Right ventricle myocardium superior (tissue), 1 donor: ENCODE measurements at regions not wholly inside any gene's neighbourhood (a gene's known extent, or its start where the extent isn't known, plus 50 kb on each side); places are given as distances from the start of the nearest gene placed in this dataset.

Experiments used
- ATAC-seq: fragments of 200-7000 bp; cut with Tn5 transposase; one replicate; pipeline ENCODE4 v1.9.1; 2020; ENCODE audit warnings: mild to moderate bottlenecking; ENCODE audit not compliant: poor library complexity
- DNase-seq: peaks from one replicate; pipeline ENCODE4 v3.0.0-alpha.2; 2020
- intact Hi-C: fragments of 100-400 bp; cut with DNase I; formaldehyde crosslinking; loops from one replicate; pipeline ENCODE4 v1.11.2; 2022
- donor health status: DM: no; HTN: yes; CAD: no; lungs with severe emphysema.

DNA sequence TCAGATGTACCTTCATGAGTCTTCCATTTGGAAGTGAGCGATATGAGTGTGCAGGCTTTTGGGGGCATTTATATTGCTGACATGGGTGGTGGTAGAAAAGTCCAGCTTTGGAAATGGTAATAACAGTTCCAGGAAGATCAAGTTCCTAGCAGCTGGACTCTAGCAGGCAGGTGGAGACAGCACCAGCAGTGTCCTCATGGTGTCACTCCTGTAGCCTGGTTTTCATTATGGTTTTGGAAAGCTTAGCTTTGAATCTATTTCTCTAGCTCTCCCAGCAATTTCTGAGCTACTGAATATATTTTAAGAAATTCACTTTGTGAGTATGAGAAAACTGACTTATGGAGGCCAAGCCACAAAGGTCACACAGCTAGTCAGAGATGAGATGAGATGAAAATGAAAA lies 523.2 kb upstream of the HTR2A start:
- peak; percentile 91 for ATAC-seq
- intact Hi-C loops: loop anchor here (2.0 to 10.0 kb wide), 2 partner anchors 179 to 355 kb away; no protein-coding TSS in a partner anchor
- no peak for DNase-seq

- ATAC-seq (no peak), DNase-seq (no peak)
- intact Hi-C loops: no loop called here
Measured at GRCh38 chr13:47418206-47418920, 521.5 kb upstream of the HTR2A start.

GRCh38 chr13:47417485-47417884 lies 520.6 kb upstream of the HTR2A start:
- DNase-seq: no peak
- intact Hi-C loops: no loop called here
- ATAC-seq: no peak

GRCh38 chr13:47415048-47415447 lies 518.2 kb upstream of the HTR2A start:
- intact Hi-C loops: no loop called here
- DNase-seq (no peak), ATAC-seq (no peak)

DNA sequence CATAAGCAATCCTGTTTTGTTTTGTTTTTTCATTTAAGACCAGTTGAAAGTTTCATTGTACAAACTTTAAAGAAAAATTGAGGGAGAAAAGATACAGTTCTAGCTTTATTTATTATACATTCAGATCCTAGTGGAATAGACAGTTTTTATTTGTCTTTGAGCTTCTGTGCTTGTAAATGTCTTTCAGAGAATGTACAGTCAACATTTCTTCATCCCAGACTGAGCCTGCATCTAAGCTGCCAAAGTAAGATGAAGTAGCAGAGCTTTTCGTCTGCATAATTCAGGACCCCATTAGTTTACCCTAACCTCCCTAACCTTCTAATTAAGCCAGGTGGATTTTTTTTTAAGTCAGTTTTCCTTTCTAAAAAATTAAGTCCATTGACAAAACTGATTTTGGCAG lies 516.7 kb upstream of the HTR2A start:
- intact Hi-C loops: no loop called here
- no peak for DNase-seq
- no peak for ATAC-seq

DNA sequence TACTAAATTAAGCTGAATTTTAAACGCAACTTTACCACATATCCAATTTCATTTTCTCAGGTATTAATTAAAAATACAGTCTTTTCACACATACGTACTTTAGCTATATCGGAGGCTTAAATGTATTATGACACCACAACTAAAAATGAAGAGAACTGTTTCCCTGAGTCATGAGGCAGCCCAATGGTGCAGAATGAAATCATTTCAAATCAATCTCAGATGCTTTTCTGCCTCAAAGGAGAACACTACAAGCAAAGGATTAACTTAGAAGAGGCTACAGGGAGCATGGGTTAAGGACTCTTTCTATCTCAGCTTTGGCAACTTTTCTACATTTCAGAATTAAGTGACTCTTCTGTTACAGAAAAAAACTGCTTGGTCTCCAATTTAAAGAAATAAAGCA lies 516.3 kb upstream of the HTR2A start:
- intact Hi-C loops: no loop called here
- ATAC-seq (no peak), DNase-seq (no peak)

DNA sequence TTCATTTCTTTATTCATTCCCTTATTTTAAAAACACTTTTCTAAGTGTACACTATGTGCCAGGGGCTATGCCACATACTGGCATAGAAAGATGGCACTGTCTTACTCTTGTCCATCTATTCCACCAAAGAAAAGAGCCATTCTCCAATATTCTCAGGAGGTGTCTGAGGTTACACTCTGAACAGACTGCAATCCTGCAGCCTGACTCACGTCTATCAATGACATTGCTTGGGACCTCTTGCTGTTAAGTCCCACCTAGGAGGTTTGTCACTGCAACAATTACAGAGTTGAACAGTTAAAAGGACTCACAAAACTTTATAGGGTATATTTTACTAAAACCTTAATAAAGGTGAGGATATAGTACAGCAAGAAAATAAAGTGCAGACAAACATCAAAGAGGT lies 512.9 kb upstream of the HTR2A start:
- intact Hi-C loops: no loop called here
- ATAC-seq (no peak), DNase-seq (no peak)

GRCh38 chr13:47408546-47409319 lies 511.9 kb upstream of the HTR2A start:
- intact Hi-C loops: no loop called here
- DNase-seq (no peak), ATAC-seq (no peak)

DNA sequence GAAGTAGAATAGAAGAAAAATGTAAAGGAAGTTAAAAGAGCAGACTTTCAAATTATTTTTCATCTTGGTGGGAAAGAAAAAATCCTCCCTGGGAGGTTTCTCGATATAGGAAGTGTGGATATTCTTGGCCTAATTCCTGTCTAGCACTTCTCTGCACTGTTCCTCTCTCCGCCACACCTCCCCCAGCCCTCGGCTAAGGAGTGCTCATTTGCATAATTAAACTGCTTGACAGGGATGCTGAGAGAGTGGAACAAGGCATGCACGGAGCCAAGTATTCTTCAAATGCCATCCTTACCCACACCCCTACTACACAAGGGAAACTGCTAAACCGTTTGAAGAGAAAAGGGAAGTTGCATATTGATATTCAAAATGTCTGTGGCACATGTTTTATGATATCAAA lies 511.0 kb upstream of the HTR2A start:
- no peak for ATAC-seq
- intact Hi-C loops: no loop called here
- no peak for DNase-seq

- ATAC-seq (no peak), DNase-seq (no peak)
- intact Hi-C loops: no loop called here
Measured at GRCh38 chr13:47399599-47399998, 502.7 kb upstream of the HTR2A start.

DNA sequence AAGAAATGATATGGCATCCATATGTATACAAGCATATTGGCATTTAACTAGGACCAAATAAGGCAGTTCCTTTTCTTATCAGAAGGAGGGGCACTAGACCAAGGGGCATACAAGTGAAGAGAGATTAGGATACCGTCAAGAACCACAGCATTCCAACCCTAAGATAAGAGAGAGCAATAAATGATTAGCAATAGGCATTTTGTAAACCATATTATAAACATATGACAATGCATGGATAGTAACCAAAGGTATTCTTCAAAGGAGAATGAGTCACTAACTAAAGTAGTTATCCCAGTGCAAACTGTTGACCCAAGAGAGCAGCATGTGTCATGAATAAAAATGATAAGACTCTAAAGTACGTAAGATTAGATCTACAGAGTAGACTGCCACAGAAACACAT lies 500.9 kb upstream of the HTR2A start:
- ATAC-seq: no peak
- intact Hi-C loops: no loop called here
- no peak for DNase-seq

DNA sequence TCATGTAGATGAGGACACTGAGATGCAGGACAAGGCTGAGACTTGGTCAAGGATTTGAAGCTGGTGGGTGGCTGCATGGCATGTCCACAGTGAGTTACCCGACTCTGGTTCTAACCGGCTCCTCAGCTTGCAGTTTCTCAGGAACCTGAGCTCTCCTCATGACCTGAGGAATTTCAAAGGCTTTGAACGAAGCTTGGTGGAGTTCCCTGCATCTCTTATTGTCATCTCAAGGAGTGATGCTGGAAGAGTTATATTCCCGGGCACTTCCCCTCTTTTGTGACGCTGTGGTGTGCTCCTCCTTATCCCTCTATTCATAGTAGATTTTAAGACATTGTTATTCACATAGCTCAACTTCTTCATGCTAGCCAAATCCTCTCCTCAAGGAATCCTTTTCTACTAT lies 500.1 kb upstream of the HTR2A start:
- ATAC-seq (no peak), DNase-seq (no peak)
- intact Hi-C loops: no loop called here

- ATAC-seq (no peak), DNase-seq (no peak)
- intact Hi-C loops: no loop called here
Measured at GRCh38 chr13:47374741-47375140, 477.9 kb upstream of the HTR2A start.

DNA sequence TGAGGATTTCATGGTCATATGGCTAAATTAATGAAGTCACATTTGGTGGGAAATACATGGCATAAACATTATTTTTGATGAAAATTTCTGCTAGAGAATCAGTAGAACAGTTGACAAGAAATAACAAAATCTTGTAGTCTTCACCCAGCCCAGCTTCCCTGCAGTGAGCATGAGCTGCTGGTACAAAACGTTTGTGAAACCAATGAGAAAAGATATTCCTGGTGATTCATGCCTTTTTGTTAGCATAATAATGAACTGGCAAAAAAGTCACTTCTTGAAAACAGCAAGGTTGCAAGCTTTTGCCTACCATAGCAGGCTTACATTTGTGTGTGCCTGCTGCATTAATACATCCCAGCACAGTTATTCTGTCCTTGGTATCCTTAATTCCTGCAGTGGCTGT lies 475.9 kb upstream of the HTR2A start:
- intact Hi-C loops: no loop called here
- no peak for DNase-seq
- no peak for ATAC-seq

DNA sequence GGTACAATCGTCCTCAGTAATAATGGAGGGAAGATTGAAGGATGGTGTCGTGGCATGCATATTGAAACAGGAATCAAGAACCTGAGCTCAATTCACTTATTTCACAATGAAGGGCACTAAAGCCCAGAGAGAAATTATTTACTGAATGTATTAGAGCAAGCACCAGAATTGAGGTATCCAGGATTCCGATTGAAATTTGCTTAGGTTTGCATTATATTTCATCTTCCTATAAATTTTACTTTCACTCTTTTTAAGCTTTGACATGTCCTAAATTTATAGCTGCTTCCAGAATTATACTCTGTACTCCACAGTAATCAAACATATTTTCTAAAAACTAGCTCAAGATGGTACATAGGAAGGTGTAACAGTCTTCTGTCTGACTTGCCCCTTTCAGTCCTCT lies 454.9 kb upstream of the HTR2A start:
- intact Hi-C loops: no loop called here
- no peak for DNase-seq
- no peak for ATAC-seq

GRCh38 chr13:47350334-47351124 lies 453.7 kb upstream of the HTR2A start:
- DNase-seq: no peak
- no peak for ATAC-seq
- intact Hi-C loops: no loop called here

- intact Hi-C loops: no loop called here
- ATAC-seq: no peak
- DNase-seq: no peak
Measured at GRCh38 chr13:47349211-47349610, 452.4 kb upstream of the HTR2A start.

DNA sequence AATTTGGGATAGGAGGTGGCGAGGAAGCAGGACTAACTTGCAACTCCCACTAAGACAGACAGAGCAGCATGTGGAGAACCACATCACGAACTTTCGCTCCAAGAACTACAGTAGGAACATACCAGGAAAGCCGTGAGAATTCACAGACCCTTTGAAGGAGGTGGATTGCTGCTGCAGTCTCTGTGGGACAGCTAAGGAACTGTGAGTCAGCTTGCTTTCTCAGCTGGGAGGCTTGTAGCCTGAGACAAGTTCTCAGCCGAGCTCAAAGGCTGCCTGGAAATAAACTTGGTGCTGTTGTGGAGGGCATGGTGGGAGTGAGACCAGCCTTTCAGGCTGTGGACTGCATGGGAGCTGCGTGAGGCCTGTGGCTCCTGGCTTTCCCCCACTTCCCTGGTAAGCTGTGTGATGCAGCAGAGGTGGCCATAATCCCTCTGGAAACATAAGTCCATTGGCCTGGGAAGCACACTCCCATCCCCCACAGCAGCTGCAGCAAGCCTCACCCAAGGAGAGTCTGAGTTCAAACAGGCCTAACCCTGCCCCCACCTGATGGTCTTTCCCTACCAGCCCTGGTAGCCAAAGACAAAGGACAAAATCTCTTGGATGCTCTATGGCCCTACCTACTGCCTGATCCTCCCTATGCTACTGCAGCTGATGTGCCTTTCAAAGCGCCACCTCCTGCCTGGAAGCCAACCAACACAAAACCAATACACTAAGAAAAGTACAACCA lies 441.1 kb upstream of the HTR2A start:
- ATAC-seq (no peak), DNase-seq (no peak)
- intact Hi-C loops: no loop called here

- DNase-seq (no peak), ATAC-seq (no peak)
- intact Hi-C loops: no loop called here
Measured at GRCh38 chr13:47334173-47334572, 437.3 kb upstream of the HTR2A start.
